ENCODE measurements at regions not wholly inside any gene's neighbourhood (a gene's known extent, or its start where the extent isn't known, plus 50 kb on each side); places are given as distances from the start of the nearest gene placed in this dataset.

GRCh38 chr4:54446581-54446980 lies 211.2 kb upstream of the KIT start:
- no TSS peak for BruUV-seq (replicated peaks)
- Histone ChIP-seq H3K79me2 (ENCODE audit: insufficient read depth, low read length) (no peaks in the 10 kb centered on the region), H2AFZ (ENCODE audit: low read length) (no peak overlapping the region), H3K4me1 (ENCODE audit: insufficient read depth, low read length) (no peaks in the 10 kb centered on the region), H3K27me3 (ENCODE audit: control insufficient read depth in 1 of 2, insufficient read depth in 2 of 2, low read length in 2 of 2) (no peaks in the 10 kb centered on the region), H3K27ac (ENCODE audit: extremely low read length, insufficient read depth, low read length) (no peak overlapping the region), H4K20me1 (ENCODE audit: insufficient read depth, low read length) (no peaks in the 10 kb centered on the region), H3K9ac (ENCODE audit: insufficient read depth, low read depth, low read length) (no peak overlapping the region), H3K9me3 (ENCODE audit: low read length) (peaks cover 8% of the 10 kb centered on the region; the same call in 1 of the 2 replicates), H3K36me3 (replicated peaks in 1 of 2; ENCODE audit: control insufficient read depth in 1 of 2, insufficient read depth in 2 of 2, low read length in 2 of 2) (no peaks in the 10 kb centered on the region), H3K4me2 (ENCODE audit: low read depth, low read length) (no peak overlapping the region), H3K4me3 (replicated peaks in 1 of 3; ENCODE audit: insufficient read depth in 1 of 3, low read depth in 2 of 3, low read length in 3 of 3) (no peak overlapping the region)
- 0% methylated on average over 1 of the region's 1 CpG for WGBS (ENCODE audit: low lambda C conversion rate)
- DNase-seq (ENCODE audit: low spot score), result no peak
- CTCF ChIA-PET (ENCODE audit: low intra/inter-chr PET ratio, low total read pairs), result no interaction called here
- in situ Hi-C loops (cut with HindIII; ENCODE audit: extremely low pct_ligation_motif_present, low pct_unique_long_range_greater_than_20kb) (no loop called here), intact Hi-C loops (cut with micrococcal nuclease; ENCODE audit: unreplicated experiment) (no loop called here)
- FAIRE-seq, result no peak
- no peak for ATAC-seq
- POLR2A ChIA-PET, result no interaction called here
- no peak for TF ChIP-seq THAP9 (CRISPR knock-in tag; IDR thresholded peaks at IDR 0.05; ENCODE audit: borderline replicate concordance)
- TF ChIP-seq EED (CRISPR knock-in tag; IDR thresholded peaks at IDR 0.05), result no peak
- no peak for TF ChIP-seq POLR2G (IDR thresholded peaks at IDR 0.05; ENCODE audit: low read depth, low read length)
- no peak for TF ChIP-seq IKZF1 (IDR thresholded peaks at IDR 0.05)
- no peak for TF ChIP-seq ZNF589 (CRISPR knock-in tag; conservative IDR thresholded peaks at IDR 0.05)
- no peak for TF ChIP-seq ETV5 (CRISPR knock-in tag; IDR thresholded peaks at IDR 0.05; ENCODE audit: borderline replicate concordance)
- TF ChIP-seq RFXAP (CRISPR knock-in tag; IDR thresholded peaks at IDR 0.05; ENCODE audit: borderline replicate concordance), result no peak
- TF ChIP-seq, protein P1, sequence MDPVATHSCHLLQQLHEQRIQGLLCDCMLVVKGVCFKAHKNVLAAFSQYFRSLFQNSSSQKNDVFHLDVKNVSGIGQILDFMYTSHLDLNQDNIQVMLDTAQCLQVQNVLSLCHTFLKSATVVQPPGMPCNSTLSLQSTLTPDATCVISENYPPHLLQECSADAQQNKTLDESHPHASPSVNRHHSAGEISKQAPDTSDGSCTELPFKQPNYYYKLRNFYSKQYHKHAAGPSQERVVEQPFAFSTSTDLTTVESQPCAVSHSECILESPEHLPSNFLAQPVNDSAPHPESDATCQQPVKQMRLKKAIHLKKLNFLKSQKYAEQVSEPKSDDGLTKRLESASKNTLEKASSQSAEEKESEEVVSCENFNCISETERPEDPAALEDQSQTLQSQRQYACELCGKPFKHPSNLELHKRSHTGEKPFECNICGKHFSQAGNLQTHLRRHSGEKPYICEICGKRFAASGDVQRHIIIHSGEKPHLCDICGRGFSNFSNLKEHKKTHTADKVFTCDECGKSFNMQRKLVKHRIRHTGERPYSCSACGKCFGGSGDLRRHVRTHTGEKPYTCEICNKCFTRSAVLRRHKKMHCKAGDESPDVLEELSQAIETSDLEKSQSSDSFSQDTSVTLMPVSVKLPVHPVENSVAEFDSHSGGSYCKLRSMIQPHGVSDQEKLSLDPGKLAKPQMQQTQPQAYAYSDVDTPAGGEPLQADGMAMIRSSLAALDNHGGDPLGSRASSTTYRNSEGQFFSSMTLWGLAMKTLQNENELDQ (CRISPR knock-in tag; IDR thresholded peaks at IDR 0.05; ENCODE audit: borderline replicate concordance), result no peak
- TF ChIP-seq KDM2A (CRISPR knock-in tag; IDR thresholded peaks at IDR 0.05; ENCODE audit: borderline replicate concordance, low read depth), result no peak
- TF ChIP-seq, protein P2, sequence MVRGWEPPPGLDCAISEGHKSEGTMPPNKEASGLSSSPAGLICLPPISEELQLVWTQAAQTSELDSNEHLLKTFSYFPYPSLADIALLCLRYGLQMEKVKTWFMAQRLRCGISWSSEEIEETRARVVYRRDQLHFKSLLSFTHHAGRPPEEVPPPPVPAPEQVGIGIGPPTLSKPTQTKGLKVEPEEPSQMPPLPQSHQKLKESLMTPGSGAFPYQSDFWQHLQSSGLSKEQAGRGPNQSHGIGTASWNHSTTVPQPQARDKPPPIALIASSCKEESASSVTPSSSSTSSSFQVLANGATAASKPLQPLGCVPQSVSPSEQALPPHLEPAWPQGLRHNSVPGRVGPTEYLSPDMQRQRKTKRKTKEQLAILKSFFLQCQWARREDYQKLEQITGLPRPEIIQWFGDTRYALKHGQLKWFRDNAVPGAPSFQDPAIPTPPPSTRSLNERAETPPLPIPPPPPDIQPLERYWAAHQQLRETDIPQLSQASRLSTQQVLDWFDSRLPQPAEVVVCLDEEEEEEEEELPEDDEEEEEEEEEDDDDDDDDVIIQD (CRISPR knock-in tag; IDR thresholded peaks at IDR 0.05; ENCODE audit: low read depth), result no peak
- TF ChIP-seq, protein P3, sequence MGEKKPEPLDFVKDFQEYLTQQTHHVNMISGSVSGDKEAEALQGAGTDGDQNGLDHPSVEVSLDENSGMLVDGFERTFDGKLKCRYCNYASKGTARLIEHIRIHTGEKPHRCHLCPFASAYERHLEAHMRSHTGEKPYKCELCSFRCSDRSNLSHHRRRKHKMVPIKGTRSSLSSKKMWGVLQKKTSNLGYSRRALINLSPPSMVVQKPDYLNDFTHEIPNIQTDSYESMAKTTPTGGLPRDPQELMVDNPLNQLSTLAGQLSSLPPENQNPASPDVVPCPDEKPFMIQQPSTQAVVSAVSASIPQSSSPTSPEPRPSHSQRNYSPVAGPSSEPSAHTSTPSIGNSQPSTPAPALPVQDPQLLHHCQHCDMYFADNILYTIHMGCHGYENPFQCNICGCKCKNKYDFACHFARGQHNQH (CRISPR knock-in tag; IDR thresholded peaks at IDR 0.05), result no peak
- no peak for TF ChIP-seq ATAD3A (CRISPR knock-in tag; IDR thresholded peaks at IDR 0.05)
- no peak for TF ChIP-seq PRDM4 (CRISPR knock-in tag; IDR thresholded peaks at IDR 0.05; ENCODE audit: borderline replicate concordance)
- no peak for TF ChIP-seq BRCA1 (CRISPR knock-in tag; IDR thresholded peaks at IDR 0.05)
